Ascending aorta (tissue), 2 donors: ENCODE measurements at regions not wholly inside any gene's neighbourhood (a gene's known extent, or its start where the extent isn't known, plus 50 kb on each side); places are given as distances from the start of the nearest gene placed in this dataset.

ENCODE experiments used
- DNase-seq, 2 donors: peaks; one replicate each; pipeline ENCODE4 v3.0.0-alpha.2; 2019; ENCODE audit warnings: low spot score in 2 of 2
- H3K27ac ChIP-seq, 2 donors: fragments of 200-600 bp; sonication (generic); one replicate each; pipeline ENCODE4 v1.5.1; 2016 to 2017; ENCODE audit warnings: mild to moderate bottlenecking in 1 of 2
- H3K27me3 ChIP-seq: fragments of 200-600 bp; sonication (generic); one replicate; pipeline ENCODE4 v1.5.1; 2017
- H3K36me3 ChIP-seq, 2 donors: fragments of 200-600 bp; sonication (generic); one replicate each; pipeline ENCODE4 v1.5.1; 2016
- H3K4me1 ChIP-seq, 2 donors: fragments of 200-600 bp; sonication (generic); one replicate each; pipeline ENCODE4 v1.5.1; 2016 to 2017; ENCODE audit warnings: mild to moderate bottlenecking in 1 of 2
- H3K4me3 ChIP-seq, 2 donors: fragments of 200-600 bp; sonication (generic); one replicate each; pipeline ENCODE4 v1.5.1; 2016 to 2017; ENCODE audit warnings: mild to moderate bottlenecking in 1 of 2
- H3K9me3 ChIP-seq, 2 donors: fragments of 200-600 bp; sonication (generic); one replicate each; pipeline ENCODE4 v1.5.1; 2016
- CTCF ChIP-seq, 3 experiments: fragments of 200-600 bp in 2 of 3; fragments of 450-650 bp in 1 of 3; sonication (generic) in 2 of 3; IDR thresholded peaks; one replicate each; pipeline ENCODE4 v1.5.1; 2016 to 2019; ENCODE audit warnings: antibody characterized with exemption in 3 of 3, mild to moderate bottlenecking in 1 of 3, moderate library complexity in 1 of 3
- intact Hi-C: fragments of 100-400 bp; cut with DNase I; formaldehyde crosslinking; loops from one replicate; pipeline ENCODE4 v1.15.1; 2023

- H3K36me3 ChIP-seq = no peaks in the 10 kb centered on the region
- TF ChIP-seq CTCF (IDR thresholded peaks at IDR 0.05) = no peak
- intact Hi-C loops = loop anchor here (5.0 kb wide), 2 partner anchors 36 to 91 kb away; partner anchors contain the start of gene CDC42EP3
These were observed 90.0 kb downstream of the CDC42EP3 start for GRCh38 chr2:37581433-37581832.

GRCh38 chr2:37582481-37583220 is 88.8 kb downstream of the CDC42EP3 start:
- H3K9me3 ChIP-seq = no peaks in the 10 kb centered on the region
- H3K4me1 ChIP-seq = peaks cover 18 to 37% of the 10 kb centered on the region in 2 donors
- TF ChIP-seq CTCF (IDR thresholded peaks at IDR 0.05) = no peak
- H3K36me3 ChIP-seq = no peaks in the 10 kb centered on the region
- peak overlapping the region; percentile 8 to 64 for H3K27ac ChIP-seq
- intact Hi-C loops = loop anchor here (5.0 kb wide), 2 partner anchors 35 to 90 kb away; partner anchors contain the start of gene CDC42EP3
- H3K27me3 ChIP-seq = no peaks in the 10 kb centered on the region
- no peak for DNase-seq
- peak overlapping the region in 1 of 2 donors; percentile 40 for H3K4me3 ChIP-seq

More at GRCh38 chr2:37581433-37581832, 90.0 kb downstream of the CDC42EP3 start:
- no peak overlapping the region for H3K27ac ChIP-seq
- no peak overlapping the region for H3K4me3 ChIP-seq
- no peaks in the 10 kb centered on the region for H3K9me3 ChIP-seq
- no peak for DNase-seq
- peaks cover 15 to 31% of the 10 kb centered on the region in 2 donors for H3K4me1 ChIP-seq
- H3K27me3 ChIP-seq = no peaks in the 10 kb centered on the region

GRCh38 chr2:37583402-37583801 is 88.0 kb downstream of the CDC42EP3 start:
- intact Hi-C loops = loop anchor here (5.0 kb wide), 2 partner anchors 34 to 89 kb away; partner anchors contain the start of gene CDC42EP3
- peak overlapping the region; percentile 8 to 64 for H3K27ac ChIP-seq
- H3K9me3 ChIP-seq = no peaks in the 10 kb centered on the region
- TF ChIP-seq CTCF (IDR thresholded peaks at IDR 0.05) = no peak
- no peaks in the 10 kb centered on the region for H3K36me3 ChIP-seq
- H3K4me1 ChIP-seq = peaks cover 18 to 37% of the 10 kb centered on the region in 2 donors
- peak overlapping the region in 1 of 2 donors; percentile 40 for H3K4me3 ChIP-seq
- DNase-seq = no peak
- no peaks in the 10 kb centered on the region for H3K27me3 ChIP-seq

GRCh38 chr2:37583867-37584266 is 87.6 kb downstream of the CDC42EP3 start:
- no peak for DNase-seq
- peak overlapping the region in 1 of 2 donors; percentile 40 for H3K4me3 ChIP-seq
- H3K27ac ChIP-seq = peak overlapping the region; percentile 17 to 64
- H3K9me3 ChIP-seq = no peaks in the 10 kb centered on the region
- no peak for TF ChIP-seq CTCF (IDR thresholded peaks at IDR 0.05)
- intact Hi-C loops = loop anchor here (5.0 kb wide), 2 partner anchors 33 to 88 kb away; partner anchors contain the start of gene CDC42EP3
- no peaks in the 10 kb centered on the region for H3K36me3 ChIP-seq
- H3K27me3 ChIP-seq = no peaks in the 10 kb centered on the region
- peaks cover 18 to 37% of the 10 kb centered on the region in 2 donors for H3K4me1 ChIP-seq

- Histone ChIP-seq H3K4me3 (peak overlapping the region in 1 of 2 donors; percentile 19), H3K9me3 (no peaks in the 10 kb centered on the region), H3K27me3 (no peaks in the 10 kb centered on the region), H3K4me1 (peaks cover 18 to 37% of the 10 kb centered on the region in 2 donors), H3K36me3 (no peaks in the 10 kb centered on the region), H3K27ac (peak overlapping the region; percentile 17 to 69)
- DNase-seq = no peak
- intact Hi-C loops = no loop called here
- TF ChIP-seq CTCF (IDR thresholded peaks at IDR 0.05) = no peak
These were observed 86.0 kb downstream of the CDC42EP3 start for GRCh38 chr2:37585295-37585908.
